MM.1S (cell line): ENCODE measurements at regions not wholly inside any gene's neighbourhood (a gene's known extent, or its start where the extent isn't known, plus 50 kb on each side); places are given as distances from the start of the nearest gene placed in this dataset.

ENCODE experiments used
- EZH2 ChIP-seq: fragments of 300-600 bp; sonication (generic); optimal IDR thresholded peaks from 2 replicates; pipeline ENCODE3; 2017; ENCODE audit warnings: low read depth, mild to moderate bottlenecking, antibody characterized with exemption, low read length, mixed read lengths
- EZH2phosphoT487 ChIP-seq: fragments of 300-600 bp; sonication (generic); IDR thresholded peaks from 2 replicates; pipeline ENCODE4 v1.6.1; 2018; ENCODE audit warnings: antibody characterized with exemption, low read length
- TF ChIP-seq, protein P1 (sequence below): fragments of 300-600 bp; sonication (generic); IDR thresholded peaks from 2 replicates; pipeline ENCODE4 v1.5.1; 2016; ENCODE audit warnings: antibody characterized with exemption, low read length, mixed read lengths

DNA sequence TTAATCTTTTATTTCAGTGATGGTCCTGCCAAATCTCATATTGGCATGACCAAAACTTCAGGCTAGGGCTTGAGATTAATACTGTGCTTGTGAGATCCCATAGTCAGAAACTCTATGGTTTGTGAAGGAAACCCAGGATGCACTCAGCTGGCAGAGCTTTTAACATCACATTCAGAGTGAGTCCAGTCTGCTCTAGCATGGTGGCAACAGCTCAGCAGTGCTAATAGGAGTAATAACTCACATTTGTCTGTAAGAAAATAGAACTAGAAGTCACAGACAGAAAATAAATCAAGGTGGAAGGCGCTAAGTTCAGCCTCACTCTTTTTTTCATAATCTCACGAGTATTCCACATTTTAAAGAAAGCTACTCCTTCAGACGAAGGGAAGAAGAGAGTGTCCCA, 549.3 kb upstream of the TENM4 start:
- TF ChIP-seq, protein P1, sequence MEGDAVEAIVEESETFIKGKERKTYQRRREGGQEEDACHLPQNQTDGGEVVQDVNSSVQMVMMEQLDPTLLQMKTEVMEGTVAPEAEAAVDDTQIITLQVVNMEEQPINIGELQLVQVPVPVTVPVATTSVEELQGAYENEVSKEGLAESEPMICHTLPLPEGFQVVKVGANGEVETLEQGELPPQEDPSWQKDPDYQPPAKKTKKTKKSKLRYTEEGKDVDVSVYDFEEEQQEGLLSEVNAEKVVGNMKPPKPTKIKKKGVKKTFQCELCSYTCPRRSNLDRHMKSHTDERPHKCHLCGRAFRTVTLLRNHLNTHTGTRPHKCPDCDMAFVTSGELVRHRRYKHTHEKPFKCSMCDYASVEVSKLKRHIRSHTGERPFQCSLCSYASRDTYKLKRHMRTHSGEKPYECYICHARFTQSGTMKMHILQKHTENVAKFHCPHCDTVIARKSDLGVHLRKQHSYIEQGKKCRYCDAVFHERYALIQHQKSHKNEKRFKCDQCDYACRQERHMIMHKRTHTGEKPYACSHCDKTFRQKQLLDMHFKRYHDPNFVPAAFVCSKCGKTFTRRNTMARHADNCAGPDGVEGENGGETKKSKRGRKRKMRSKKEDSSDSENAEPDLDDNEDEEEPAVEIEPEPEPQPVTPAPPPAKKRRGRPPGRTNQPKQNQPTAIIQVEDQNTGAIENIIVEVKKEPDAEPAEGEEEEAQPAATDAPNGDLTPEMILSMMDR, result no peak
- TF ChIP-seq EZH2, result no peak
- no peak for TF ChIP-seq EZH2phosphoT487
